Keratinocyte (primary cell): ENCODE measurements at regions not wholly inside any gene's neighbourhood (a gene's known extent, or its start where the extent isn't known, plus 50 kb on each side); places are given as distances from the start of the nearest gene placed in this dataset.

Experiments used
- DNase-seq: peaks from one replicate; pipeline ENCODE4 v3.0.0-alpha.2; 2011; ENCODE audit warnings: low read depth, missing footprints, low spot score
- FAIRE-seq: peaks from 2 replicates; lab custom pipeline; 2011; peaks lifted over from hg19 to GRCh38; lab: Jason Lieb, UNC
- H2AFZ ChIP-seq: 2 replicates; pipeline ENCODE4 v1.6.0; 2012; ENCODE audit warnings: low read length, control low read depth, inconsistent platforms; ENCODE audit not compliant: control insufficient read depth
- H3K27ac ChIP-seq: 2 replicates; pipeline ENCODE4 v1.5.1; 2011; ENCODE audit warnings: low read length; ENCODE audit not compliant: control insufficient read depth, insufficient read depth
- H3K27me3 ChIP-seq: 3 replicates; pipeline ENCODE4 v1.6.0; 2011; ENCODE audit warnings: low read length; ENCODE audit not compliant: control insufficient read depth, insufficient read depth; ENCODE audit errors: extremely low read depth
- H3K36me3 ChIP-seq, 2 experiments: 2 replicates in 1 of 2; 3 replicates in 1 of 2; pipeline ENCODE4 v1.5.1; 2011; ENCODE audit warnings: low read length in 2 of 2, mild to moderate bottlenecking in 1 of 2; ENCODE audit not compliant: control insufficient read depth in 2 of 2, insufficient read depth in 2 of 2; ENCODE audit errors: extremely low read depth in 1 of 2
- H3K4me1 ChIP-seq: 3 replicates; pipeline ENCODE4 v1.5.1; 2011; ENCODE audit warnings: low read length; ENCODE audit not compliant: control insufficient read depth, insufficient read depth; ENCODE audit errors: extremely low read depth
- H3K4me2 ChIP-seq: 3 replicates; pipeline ENCODE4 v1.6.0; 2011; ENCODE audit warnings: low read depth, low read length; ENCODE audit not compliant: control insufficient read depth, insufficient read depth; ENCODE audit errors: extremely low read depth
- H3K4me3 ChIP-seq, 3 experiments: fragments of 200-600 bp in 1 of 3; sonication (generic) in 1 of 3; 2 replicates in 2 of 3; 3 replicates in 1 of 3; pipeline ENCODE4 v1.5.1; 2011 to 2016; ENCODE audit warnings: low read length in 3 of 3, mild to moderate bottlenecking in 3 of 3, control low read depth in 2 of 3, inconsistent platforms in 1 of 3, low read depth in 1 of 3, mixed read lengths in 1 of 3, mixed run types in 1 of 3, moderate library complexity in 1 of 3; ENCODE audit not compliant: control insufficient read depth in 2 of 3, insufficient read depth in 2 of 3; ENCODE audit errors: extremely low read depth in 1 of 3
- H3K79me2 ChIP-seq: 2 replicates; pipeline ENCODE4 v1.6.0; 2012; ENCODE audit warnings: low read length; ENCODE audit not compliant: control insufficient read depth, insufficient read depth
- H3K9ac ChIP-seq: 3 replicates; pipeline ENCODE4 v1.6.0; 2011; ENCODE audit warnings: low read length; ENCODE audit not compliant: control insufficient read depth, insufficient read depth; ENCODE audit errors: extremely low read depth
- H3K9me1 ChIP-seq: 3 replicates; pipeline ENCODE4 v1.6.0; 2011; ENCODE audit warnings: low read length; ENCODE audit not compliant: control insufficient read depth, insufficient read depth; ENCODE audit errors: extremely low read depth
- H3K9me3 ChIP-seq: 2 replicates; pipeline ENCODE4 v1.5.1; 2012; ENCODE audit warnings: low read depth, low read length; ENCODE audit not compliant: control insufficient read depth
- H4K20me1 ChIP-seq: 3 replicates; pipeline ENCODE4 v1.6.0; 2011; ENCODE audit warnings: low read length; ENCODE audit not compliant: control insufficient read depth, insufficient read depth; ENCODE audit errors: extremely low read depth
- CTCF ChIP-seq, 3 experiments: IDR thresholded peaks in 1 of 3; conservative IDR thresholded peaks in 1 of 3; optimal IDR thresholded peaks in 1 of 3; 2 replicates in 2 of 3; 3 replicates in 1 of 3; pipeline versions ENCODE3 to v1.5.1; 2011; ENCODE audit warnings: low read length in 3 of 3, mild to moderate bottlenecking in 3 of 3, moderate library complexity in 2 of 3, control low read depth in 1 of 3, inconsistent platforms in 1 of 3; ENCODE audit not compliant: insufficient read depth in 2 of 3; ENCODE audit errors: extremely low read depth in 1 of 3
- EZH2 ChIP-seq: IDR thresholded peaks from one replicate; pipeline ENCODE4 v1.6.1; 2012; ENCODE audit warnings: inconsistent platforms, mild to moderate bottlenecking, low read length, moderate library complexity
- dilution Hi-C: fragments of 300-500 bp; cut with MboI; formaldehyde crosslinking; loops from one replicate; pipeline ENCODE4 v1.7.0; 2020; ENCODE audit warnings: low sequenced_read_pairs; ENCODE audit not compliant: extremely low pct_ligation_motif_present

GRCh38 chr11:81337756-81338155 lies 1395.9 kb downstream of the FAM181B start:
- no peaks in the 10 kb centered on the region for H3K27me3 ChIP-seq
- no peaks in the 10 kb centered on the region for H3K36me3 ChIP-seq
- TF ChIP-seq CTCF (optimal IDR thresholded peaks at IDR 0.05 in 1 of 3, IDR thresholded peaks at IDR 0.05 in 1 of 3, conservative IDR thresholded peaks at IDR 0.05 in 1 of 3; ENCODE audit: extremely low read depth in 1 of 3, insufficient read depth in 2 of 3, low read length in 3 of 3) (no peak), EZH2 (no peak)
- DNase-seq (no peak), FAIRE-seq (no peak)
- no peaks in the 10 kb centered on the region for H3K4me1 ChIP-seq
- H3K9me1 ChIP-seq = no peaks in the 10 kb centered on the region
- H3K27ac ChIP-seq = no peak overlapping the region
- dilution Hi-C loops = no loop called here
- H3K9me3 ChIP-seq = no peaks in the 10 kb centered on the region
- H3K4me3 ChIP-seq = no peak overlapping the region
- no peaks in the 10 kb centered on the region for H3K79me2 ChIP-seq
- no peak overlapping the region for H2AFZ ChIP-seq
- no peak overlapping the region for H3K4me2 ChIP-seq
- no peaks in the 10 kb centered on the region for H4K20me1 ChIP-seq
- H3K9ac ChIP-seq = no peak overlapping the region

GRCh38 chr11:81332276-81332675 lies 1401.4 kb downstream of the FAM181B start:
- H3K79me2 ChIP-seq = no peaks in the 10 kb centered on the region
- FAIRE-seq = no peak
- TF ChIP-seq EZH2 (no peak), CTCF (optimal IDR thresholded peaks at IDR 0.05 in 1 of 3, IDR thresholded peaks at IDR 0.05 in 1 of 3, conservative IDR thresholded peaks at IDR 0.05 in 1 of 3; ENCODE audit: extremely low read depth in 1 of 3, insufficient read depth in 2 of 3, low read length in 3 of 3) (no peak)

More at GRCh38 chr11:81332276-81332675, 1401.4 kb downstream of the FAM181B start:
- Histone ChIP-seq H3K4me2 (no peak overlapping the region), H3K9me1 (no peaks in the 10 kb centered on the region), H3K9me3 (no peaks in the 10 kb centered on the region), H3K9ac (no peak overlapping the region), H3K27ac (no peak overlapping the region), H2AFZ (no peak overlapping the region), H3K27me3 (no peaks in the 10 kb centered on the region), H3K4me1 (no peaks in the 10 kb centered on the region), H3K36me3 (no peaks in the 10 kb centered on the region), H4K20me1 (no peaks in the 10 kb centered on the region), H3K4me3 (no peak overlapping the region)
- dilution Hi-C loops = no loop called here
- DNase-seq = no peak
